Amygdala (tissue), 56 donors: ENCODE measurements at regions not wholly inside any gene's neighbourhood (a gene's known extent, or its start where the extent isn't known, plus 50 kb on each side); places are given as distances from the start of the nearest gene placed in this dataset.
"Not testable (repeated sequence)": the region's sequence is repeated elsewhere in the genome, so short reads cannot be mapped to it uniquely, and the experiment has no call there.

Experiments
- DNase-seq, 56 donors: peaks; one replicate each; lab custom pipeline; 2025; lab: John Stamatoyannopoulos, UW

DNA sequence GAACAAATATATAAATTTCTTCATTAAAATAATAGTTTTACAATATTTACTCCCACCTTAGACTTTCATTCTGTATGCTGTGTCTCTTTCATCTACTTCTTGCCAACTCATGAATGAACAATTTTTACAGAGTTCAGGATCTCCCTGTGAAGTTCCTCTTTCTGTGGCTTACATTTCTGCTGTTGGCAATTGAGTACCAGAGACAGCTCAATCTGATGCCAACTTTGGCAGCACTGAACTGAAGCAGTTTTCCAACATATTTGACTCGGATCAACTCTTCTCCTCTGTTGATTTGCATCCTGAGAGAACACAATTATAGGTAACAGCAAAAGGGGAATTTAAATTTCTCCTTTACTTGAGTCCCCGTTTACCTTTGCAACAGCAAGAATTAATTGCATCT, 1262.2 kb downstream of the EFNA5 start:
- DNase-seq: no peak

DNA sequence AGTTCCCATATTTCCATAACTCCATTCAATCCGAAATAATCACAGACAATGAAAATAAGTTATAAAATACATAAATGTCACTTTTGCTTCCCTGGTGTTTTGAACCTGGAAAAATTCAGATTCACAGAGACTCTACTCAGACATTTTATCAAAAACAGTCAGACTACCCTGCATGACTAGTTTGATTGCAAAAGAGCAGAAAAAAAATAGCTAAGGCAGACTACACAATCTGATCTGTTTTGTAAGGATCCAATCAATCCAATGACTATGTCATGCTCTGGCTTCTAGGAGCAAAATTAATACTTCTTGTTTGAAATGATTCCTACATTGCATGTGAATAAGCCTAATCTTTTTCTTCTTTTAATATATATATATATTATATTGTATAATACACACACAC, 1262.6 kb downstream of the EFNA5 start:
- DNase-seq: no peak

DNA sequence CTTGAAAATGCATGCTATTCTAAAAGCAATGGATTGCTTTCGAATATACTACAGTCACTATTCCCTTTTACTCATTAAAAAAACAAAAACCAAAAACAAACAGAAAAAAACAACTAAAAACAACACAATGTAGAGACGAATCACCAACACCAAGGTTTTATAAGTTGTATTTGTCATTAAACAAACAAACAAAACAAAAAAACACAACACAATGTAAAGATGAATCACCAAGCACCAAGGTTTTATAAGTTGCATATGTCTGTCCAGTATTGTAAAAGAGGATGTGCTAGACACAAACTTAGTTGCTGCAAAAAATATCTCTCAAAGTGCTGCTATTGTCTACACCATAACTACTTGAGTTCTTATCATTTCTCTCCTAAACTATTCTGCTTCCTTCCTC, 1269.2 kb downstream of the EFNA5 start:
- no peak for DNase-seq

DNA sequence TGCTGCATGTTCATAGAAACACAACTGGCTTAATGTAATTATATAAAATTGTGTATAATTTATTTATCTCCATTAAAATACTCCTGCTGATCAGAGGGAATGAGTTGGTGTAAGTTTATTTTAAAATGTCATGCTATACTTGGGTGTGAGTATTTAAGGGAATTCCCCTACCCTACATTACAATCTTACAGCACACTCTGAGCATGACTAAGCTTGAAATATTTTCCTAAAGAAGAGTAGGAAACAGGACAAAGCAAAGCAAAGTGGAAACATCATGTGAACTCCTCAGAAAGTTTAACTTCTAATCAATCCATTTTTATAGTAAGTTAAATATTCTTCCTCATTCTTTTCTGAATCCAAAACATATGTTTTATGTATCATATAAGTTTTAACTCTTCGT, 1271.3 kb downstream of the EFNA5 start:
- DNase-seq: no peak

DNA sequence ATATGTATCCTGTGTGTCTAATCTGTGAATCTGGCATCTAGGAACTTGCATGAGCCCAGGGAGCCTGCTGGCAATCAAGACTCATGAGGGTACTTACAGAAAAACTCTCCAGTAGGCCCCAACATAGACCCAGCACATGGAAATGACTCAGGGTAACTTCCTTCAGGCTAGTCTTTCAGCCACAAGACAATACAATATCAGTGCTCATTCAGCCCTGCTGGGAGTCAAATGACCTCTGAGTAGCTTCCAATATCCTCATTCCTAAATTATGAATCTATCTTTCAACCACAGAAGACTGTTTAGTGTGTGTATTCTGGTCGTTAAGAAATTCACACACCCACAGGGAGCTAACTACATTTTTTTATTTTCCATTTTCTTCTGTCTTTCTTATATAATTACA, 1273.0 kb downstream of the EFNA5 start:
- DNase-seq: no peak

DNA sequence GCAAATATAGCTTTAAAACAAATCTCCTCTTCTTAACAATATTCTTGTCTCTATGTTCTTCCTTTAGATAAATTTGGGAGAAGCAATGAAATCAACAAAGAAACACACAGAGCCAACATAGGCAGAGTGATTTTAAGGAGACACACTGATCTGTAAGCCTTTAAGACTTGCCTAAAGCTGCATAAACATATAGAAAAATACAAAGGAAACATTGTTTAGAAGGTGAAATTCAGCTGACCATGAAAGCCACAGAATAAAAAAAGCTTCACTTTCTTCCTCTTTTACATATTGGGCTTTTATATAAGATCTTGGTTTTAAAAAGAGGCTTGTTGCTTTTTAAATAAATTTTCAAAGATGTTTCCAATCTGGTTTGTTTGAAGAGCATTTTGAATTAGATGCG, 1277.5 kb downstream of the EFNA5 start:
- no peak for DNase-seq

DNA sequence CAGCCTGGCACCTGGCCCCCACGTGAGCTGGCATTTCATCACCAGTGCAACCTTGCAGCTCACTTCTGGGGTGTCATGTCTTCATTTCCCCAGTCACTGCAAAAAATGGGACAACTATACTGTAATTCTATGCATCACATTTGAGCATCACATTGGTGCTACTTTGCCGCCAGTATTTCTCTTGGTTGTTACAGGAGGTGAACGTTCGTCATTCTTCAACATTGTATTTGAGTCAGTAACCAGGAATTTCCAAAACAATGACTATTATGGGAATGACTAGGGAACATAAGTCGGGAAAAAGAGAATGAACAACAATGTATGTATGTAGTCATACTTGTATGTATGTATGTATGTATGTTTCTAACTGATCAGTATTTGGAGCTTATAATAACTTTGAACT, 1278.0 kb downstream of the EFNA5 start:
- no peak for DNase-seq

DNA sequence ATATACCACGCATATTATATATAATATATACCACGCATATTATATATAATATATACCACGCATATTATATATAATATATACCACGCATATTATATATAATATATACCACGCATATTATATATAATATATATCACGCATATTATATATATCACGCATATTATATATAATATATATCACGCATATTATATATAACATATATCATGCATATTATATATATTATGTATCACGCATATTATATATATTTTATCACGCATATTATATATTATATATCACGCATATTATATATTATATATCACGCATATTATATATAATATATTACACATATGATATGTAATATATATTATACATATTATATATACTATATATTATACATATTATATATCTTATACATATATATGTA, 1283.0 kb downstream of the EFNA5 start:
- DNase-seq: not testable (repeated sequence)

DNA sequence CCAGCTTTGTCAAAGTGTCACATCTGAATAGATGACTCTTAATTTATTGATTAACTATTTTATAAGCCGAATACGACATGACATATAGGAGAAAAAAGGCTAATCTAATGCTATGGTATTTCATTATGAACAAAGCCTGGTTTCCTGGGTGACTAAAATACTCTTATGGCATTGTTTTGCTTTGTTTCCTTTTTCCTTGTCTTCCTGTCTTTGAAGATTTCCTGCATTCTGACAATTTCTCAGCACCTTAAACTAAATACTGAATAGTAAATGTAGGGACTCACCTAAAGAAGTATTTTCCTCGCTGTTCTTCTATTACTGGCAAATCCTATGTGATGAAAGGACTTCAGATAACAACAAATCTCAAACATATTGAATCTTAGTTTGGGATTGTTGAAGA, 1284.5 kb downstream of the EFNA5 start:
- no peak for DNase-seq

DNA sequence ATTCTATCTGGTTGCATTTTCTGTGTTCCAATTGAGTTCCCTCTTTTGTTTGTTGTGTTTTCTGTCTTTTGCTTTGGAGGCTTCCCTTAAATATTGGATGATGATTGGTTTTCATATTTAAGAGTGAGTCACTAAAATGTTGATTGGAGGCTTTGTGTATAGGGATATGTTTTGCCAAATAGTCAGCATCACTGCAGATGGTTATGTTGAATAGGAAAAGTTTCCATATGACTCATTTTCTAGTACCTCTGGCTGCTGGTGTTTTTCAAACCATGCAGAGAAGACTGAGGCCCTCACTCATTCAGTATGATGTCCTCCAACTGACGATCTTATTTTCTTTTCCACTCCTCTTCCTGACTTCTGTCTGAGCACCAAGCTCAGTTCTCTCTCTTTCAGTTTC, 1290.0 kb downstream of the EFNA5 start:
- DNase-seq: no peak

DNA sequence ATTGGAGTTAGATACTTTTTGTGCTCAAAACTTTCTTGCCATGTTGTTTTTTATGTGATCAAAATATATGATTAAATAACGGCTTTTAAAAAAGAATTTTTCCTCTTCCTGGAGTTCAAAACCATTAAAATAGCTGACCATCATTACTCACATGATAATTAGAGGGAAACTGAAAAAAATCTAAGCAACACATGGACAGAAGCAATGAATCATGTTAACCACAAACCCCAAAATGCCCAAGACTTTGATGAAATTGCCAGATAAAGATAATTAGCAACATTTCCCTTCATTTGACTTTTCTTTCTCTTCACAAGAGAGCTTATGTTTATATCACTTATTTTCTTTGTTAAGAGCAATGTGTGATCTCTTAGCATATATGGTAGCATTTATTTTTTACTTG, 1294.2 kb downstream of the EFNA5 start:
- DNase-seq: no peak

DNA sequence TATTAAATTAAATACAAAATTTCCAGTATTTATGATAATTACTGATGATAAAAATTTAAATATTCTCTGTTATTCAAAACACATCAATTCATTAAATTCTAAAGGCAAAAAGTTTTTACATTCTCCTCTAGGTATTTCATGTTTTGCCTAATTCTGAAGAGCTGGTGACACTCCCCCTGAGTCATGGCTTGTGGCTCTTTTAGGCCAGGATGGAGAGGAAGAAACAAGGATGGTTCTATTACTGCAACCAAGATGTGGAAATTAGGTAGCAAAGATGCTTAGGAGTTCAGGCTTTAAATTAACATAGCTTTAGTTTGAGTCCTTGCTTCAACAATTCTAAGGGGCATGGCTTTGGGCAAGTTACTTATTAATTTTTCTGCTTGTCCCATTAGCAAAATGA, 1295.8 kb downstream of the EFNA5 start:
- no peak for DNase-seq

DNA sequence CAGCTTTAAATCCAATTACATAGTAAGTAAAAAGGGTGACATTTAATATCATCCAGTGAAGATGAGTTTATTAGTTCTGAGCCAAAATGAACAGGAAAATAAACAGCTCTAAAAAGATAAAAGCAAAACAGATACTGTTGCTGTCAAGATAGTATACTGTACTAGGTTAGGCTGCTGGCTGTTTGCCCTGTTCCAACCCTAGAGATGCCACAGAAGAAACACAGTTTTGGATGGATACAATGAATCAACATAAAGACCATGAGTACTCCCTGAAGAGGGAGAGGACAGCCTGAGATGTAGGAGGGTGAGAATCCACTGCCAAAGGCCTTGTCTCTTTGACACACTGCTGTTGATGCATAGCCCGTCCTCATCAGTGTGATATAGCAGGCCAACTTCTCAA, 1302.7 kb downstream of the EFNA5 start:
- no peak for DNase-seq

DNA sequence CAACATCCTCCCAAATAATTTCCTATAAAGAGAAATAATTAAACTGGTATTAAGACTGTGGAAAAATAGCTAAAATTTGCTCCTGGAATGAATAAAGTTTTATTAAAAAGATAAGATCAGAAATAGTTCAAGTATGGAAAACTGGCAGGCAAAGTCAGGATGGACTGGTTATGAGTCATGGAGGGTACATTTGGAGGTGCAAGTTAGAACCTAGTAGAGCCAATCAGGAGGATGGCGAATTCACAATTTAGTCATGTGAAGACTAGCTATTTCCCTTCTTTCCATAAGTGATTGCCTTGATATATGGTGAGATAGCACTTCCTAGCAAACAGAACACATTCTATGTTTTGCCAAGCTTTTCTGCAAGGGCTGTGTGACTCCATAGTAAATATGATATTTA, 1303.5 kb downstream of the EFNA5 start:
- no peak for DNase-seq

DNA sequence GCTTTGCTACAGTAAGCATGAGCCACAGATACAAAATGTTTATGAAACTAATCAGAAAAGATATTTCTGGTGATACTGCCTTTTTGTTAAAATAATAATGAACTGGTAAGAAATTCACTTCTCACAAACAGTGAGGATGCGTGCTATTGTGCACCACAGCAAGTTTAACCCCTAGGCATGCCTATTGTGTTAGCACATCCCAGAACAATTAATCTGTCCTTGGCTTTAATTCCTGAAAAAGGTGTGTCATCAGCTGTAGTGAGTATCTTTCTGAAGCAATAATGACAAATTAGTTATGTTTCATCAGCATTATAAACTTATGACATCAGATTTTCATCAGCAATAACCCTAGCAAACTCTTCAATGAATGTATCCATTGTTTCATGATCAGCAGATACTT, 1307.2 kb downstream of the EFNA5 start:
- no peak for DNase-seq

DNA sequence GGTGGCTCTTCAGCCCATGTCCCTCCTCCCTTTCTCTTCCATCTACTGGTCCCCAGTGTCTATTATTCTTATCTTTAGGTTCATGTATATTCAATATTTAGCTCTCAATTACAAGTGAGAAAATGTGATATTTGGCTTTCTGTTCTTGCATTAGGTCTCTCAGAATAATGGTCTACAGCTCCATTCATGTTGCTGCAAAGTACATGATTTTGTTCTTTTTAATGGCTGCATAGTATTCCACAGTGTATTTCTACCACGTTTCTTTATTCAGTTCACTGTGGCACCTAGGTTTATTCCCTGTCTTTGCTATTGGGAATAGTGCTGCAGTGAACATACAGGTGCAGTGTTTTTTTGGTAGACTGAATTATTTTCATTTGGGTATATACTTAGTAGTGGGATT, 1308.8 kb downstream of the EFNA5 start:
- no peak for DNase-seq

DNA sequence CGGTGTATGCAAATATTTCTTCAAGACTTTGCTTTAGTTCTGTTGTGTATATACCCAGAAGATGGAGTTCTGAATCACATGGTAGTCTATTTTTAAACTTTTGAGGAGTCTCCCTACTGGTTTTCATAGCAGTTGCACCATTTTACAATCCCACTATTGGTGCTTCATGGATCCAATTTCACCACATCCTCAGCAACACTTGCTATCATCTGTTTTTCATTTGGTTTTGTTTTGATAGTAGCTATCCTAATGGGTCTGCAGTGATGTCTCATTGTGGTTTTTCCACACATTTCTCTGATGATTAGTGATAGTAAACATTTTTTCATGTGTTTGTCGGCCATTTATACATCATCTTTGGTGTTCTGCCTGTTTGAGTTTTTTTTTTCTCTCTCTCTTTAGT, 1339.3 kb downstream of the EFNA5 start:
- no peak for DNase-seq

DNA sequence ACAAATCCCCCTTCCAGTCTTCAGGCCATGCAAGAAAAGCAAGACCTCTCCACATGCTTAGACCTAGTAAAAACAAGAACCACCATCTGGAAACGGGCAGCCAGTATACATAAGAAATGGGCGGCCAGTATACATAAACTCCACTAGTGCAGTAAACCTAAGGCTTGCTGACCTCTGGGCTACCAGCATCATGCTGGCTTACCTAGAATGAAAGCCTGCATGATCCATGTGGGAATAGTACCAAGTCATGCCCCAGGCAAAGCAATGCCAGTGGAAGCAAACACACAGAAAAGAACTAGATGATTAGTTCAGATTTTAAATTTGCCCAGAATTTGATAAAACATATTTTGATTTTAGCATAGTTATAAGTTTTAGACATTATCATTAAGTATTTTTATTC, 1346.4 kb downstream of the EFNA5 start:
- DNase-seq: no peak

DNA sequence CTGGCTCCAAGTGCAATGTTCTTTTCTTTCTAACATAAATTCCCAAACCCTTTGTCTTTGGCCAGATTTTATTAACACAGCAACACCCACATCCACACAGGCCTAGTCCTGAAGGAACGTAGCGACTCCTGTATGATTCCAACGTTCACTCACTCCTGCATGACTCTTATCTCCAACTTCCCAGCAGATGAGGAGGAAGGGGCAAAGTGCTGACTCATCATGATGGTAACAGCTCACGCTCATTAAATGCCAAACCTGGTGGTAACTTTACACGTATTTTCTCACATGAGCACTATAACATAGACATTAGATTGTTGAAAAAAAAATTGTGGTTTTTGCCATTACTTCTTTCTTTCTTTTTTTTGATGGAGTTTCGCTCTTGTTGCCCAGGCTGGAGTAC, 1349.5 kb downstream of the EFNA5 start:
- DNase-seq: no peak

DNA sequence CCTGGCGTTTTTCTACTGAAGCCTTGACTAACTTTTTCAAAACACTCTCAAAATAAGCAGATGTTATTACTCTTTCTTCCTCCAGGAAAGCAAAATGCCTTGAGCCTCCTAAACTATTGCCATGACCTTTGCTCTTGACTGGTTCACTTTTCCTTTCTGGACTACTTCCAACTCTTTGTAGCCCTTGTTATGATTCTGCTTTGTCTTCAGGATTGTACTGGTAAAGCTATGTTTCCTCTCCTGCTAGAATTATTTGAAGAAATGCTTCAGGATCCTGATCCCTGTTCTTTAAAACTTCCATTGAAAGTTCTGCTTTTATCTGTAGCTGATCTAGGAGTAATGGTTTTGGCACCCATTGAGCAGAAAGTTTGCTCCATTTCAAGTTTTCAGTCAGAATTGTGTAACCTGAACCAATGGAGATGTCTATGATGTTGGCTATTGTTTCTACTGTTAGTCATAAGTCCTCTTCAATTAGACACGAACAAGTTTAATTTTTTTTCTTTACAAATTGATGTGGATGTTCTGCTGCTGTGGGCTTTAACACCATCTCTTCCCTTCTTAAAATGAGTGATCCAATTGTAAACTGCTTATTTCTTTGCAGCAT, 1356.4 kb downstream of the EFNA5 start:
- DNase-seq: no peak

DNA sequence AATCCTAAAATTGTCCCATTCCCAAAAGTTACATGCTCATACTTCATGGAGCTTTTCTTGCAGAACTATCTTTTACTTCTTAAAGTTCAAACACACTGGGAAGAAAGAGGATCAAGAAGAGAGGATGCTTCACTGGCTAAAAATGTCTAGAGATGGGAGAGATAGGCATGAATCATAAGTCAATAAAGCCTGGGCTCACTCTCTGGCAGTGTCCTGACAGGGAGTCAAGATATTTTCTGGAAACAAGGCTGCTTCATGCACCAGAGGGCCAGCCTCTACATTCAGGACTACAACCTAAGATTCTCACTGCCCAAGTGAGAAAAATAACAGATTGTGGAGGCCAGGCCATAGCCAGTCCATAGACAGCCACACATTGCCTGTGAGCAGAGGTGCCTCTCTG, 1358.4 kb downstream of the EFNA5 start:
- no peak for DNase-seq

DNA sequence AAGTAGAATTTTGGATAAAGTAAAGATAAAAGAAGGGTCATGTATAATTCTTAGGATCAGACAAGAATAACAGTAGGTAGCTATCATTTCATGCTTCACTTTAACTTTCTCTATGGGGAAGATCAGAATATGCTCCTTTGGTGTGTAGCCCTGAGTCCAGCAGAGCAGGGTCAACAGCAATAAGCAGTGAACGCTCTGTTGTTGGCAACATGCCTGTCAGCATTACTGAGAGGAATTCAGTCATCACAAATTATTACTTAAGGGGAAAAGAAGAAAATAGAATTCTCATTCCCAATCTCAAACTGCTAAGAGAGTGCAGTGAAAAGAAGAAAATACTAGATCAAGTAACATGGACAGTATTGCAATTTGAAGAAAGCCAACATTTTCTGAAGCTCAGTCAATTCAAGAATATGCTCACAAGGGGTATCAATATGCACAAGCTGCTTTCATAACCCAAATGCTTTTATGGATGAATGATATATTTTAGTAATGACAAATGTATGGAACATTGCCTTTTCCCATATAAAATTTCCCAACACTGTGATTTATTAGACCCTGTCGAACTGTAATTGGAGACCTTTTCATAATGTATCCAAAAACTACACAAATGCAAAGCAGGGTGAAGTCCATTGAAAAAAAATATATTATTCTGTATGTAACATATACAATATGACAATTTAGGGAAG, 1359.4 kb downstream of the EFNA5 start:
- DNase-seq: no peak

DNA sequence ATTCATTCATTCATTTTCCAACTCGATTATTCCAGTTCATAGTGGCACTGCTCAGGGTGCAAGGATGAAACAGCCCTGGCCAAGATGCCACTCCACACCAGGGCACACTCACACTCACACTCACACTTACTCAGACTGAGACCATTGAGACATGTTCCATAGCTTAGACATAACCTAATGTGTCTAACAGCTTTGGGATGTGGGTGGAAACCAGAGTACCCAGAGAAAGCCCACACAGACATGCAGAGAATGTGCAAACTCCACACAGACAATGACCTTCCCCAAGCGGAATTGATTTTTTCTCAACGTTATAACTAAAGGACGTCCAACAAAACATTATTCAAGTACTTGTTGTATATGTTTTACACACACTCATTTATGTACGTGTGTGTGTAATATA, 1363.5 kb downstream of the EFNA5 start:
- no peak for DNase-seq
